GM18499 (cell line): ENCODE measurements at regions not wholly inside any gene's neighbourhood (a gene's known extent, or its start where the extent isn't known, plus 50 kb on each side); places are given as distances from the start of the nearest gene placed in this dataset.

ENCODE experiments used
- ATAC-seq: cut with Tn5 transposase; IDR thresholded peaks from one replicate; pipeline ENCODE4 v1.9.1; 2021; ENCODE audit warnings: moderate number of reproducible peaks; ENCODE audit not compliant: insufficient read depth, unreplicated experiment

GRCh38 chr14:30291216-30291615 lies 267.7 kb upstream of the G2E3 start:
- no peak for ATAC-seq

- ATAC-seq, result no peak
Measured at GRCh38 chr14:30292541-30292940, 266.4 kb upstream of the G2E3 start.

- no peak for ATAC-seq
Measured at GRCh38 chr14:30295980-30296379, 263.0 kb upstream of the G2E3 start.

- ATAC-seq, result no peak
Measured at GRCh38 chr14:30296931-30297405, 262.0 kb upstream of the G2E3 start.

GRCh38 chr14:30297876-30298795 lies 260.8 kb upstream of the G2E3 start:
- ATAC-seq, result no peak

- ATAC-seq, result no peak
Measured at GRCh38 chr14:30299915-30300314, 259.0 kb upstream of the G2E3 start.

GRCh38 chr14:30303350-30303749 lies 255.6 kb upstream of the G2E3 start:
- ATAC-seq, result no peak

- no peak for ATAC-seq
Measured at GRCh38 chr14:30305346-30305745, 253.6 kb upstream of the G2E3 start.

- no peak for ATAC-seq
Measured at GRCh38 chr14:30309405-30309804, 249.6 kb upstream of the G2E3 start.

GRCh38 chr14:30312214-30312613 lies 246.7 kb upstream of the G2E3 start:
- peak; percentile 80 for ATAC-seq

- ATAC-seq, result no peak
Measured at GRCh38 chr14:30317729-30318128, 241.2 kb upstream of the G2E3 start.

- no peak for ATAC-seq
Measured at GRCh38 chr14:30322819-30323218, 236.1 kb upstream of the G2E3 start.

GRCh38 chr14:30330033-30330432 lies 228.9 kb upstream of the G2E3 start:
- no peak for ATAC-seq

GRCh38 chr14:30330445-30330844 lies 228.5 kb upstream of the G2E3 start:
- no peak for ATAC-seq

- ATAC-seq, result no peak
Measured at GRCh38 chr14:30331030-30331429, 227.9 kb upstream of the G2E3 start.

GRCh38 chr14:30332374-30332773 lies 226.6 kb upstream of the G2E3 start:
- no peak for ATAC-seq

- no peak for ATAC-seq
Measured at GRCh38 chr14:30333934-30334333, 225.0 kb upstream of the G2E3 start.

- ATAC-seq, result no peak
Measured at GRCh38 chr14:30337456-30337855, 221.5 kb upstream of the G2E3 start.

- ATAC-seq, result no peak
Measured at GRCh38 chr14:30339311-30339901, 219.6 kb upstream of the G2E3 start.

GRCh38 chr14:30340495-30340894 lies 218.5 kb upstream of the G2E3 start:
- ATAC-seq, result no peak

- no peak for ATAC-seq
Measured at GRCh38 chr14:30345511-30345910, 213.4 kb upstream of the G2E3 start.

- no peak for ATAC-seq
Measured at GRCh38 chr14:30348445-30348844, 210.5 kb upstream of the G2E3 start.
